HG03521 (cell line): ENCODE measurements at regions not wholly inside any gene's neighbourhood (a gene's known extent, or its start where the extent isn't known, plus 50 kb on each side); places are given as distances from the start of the nearest gene placed in this dataset.
"Not testable (repeated sequence)": the region's sequence is repeated elsewhere in the genome, so short reads cannot be mapped to it uniquely, and the experiment has no call there.

Experiments
- ATAC-seq: cut with Tn5 transposase; IDR thresholded peaks from one replicate; pipeline ENCODE4 v1.9.1; 2021; ENCODE audit warnings: mild to moderate bottlenecking, moderate library complexity; ENCODE audit not compliant: unreplicated experiment

DNA sequence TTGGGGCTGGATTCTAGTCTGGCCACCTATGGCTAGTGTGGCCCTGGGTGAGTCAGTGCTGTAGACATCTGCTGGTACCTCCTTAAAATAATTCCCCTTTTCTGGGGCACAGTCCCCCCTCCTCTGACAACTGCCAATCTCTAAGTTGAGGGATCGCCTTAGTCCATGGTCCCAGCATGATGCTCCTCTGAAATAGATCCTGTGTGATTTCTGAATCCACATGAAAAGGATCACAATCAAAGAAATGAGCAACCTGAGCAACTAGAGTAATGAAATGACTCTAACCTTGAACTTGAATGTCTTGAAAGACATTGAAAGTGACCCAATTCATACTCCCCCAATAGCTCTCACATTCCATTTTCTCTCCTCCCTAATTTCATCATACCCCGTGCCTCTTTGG, 332.5 kb downstream of the VRK1 start:
- no peak for ATAC-seq

DNA sequence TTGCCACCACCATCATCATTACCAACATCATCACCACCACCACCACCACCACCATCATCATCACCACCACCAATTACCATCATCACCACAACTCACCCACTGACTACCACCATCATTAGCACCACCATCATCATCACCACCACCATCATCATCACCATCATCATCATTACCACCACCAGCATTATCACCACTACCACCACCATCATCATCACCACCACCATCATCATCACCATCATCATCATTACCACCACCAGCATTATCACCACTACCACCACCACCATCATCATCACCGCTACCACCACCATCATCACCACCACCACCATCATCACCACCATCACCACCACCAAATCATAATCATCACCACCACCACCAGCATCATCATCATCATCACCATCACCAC, 338.7 kb downstream of the VRK1 start:
- ATAC-seq = not testable (repeated sequence)

DNA sequence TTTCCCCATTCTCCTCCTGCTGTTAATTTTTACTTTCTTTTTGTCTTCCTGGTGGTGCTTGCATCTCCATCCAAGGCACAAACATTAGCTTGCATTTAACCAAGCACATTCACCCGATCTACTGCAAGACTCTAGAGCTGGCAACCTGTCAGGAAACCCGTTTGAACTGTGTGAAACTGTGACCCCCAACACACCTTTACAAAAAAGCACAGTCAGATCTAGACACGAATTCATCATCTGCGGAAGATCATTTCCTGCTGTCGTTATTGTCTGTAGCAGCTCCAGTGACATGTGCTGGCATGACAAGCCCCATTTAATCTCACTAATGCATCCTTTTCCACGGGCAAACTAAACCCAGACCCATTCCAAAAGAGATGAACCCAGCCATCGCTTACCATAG, 340.5 kb downstream of the VRK1 start:
- no peak for ATAC-seq

GRCh38 chr14:97138801-97139200, 341.6 kb downstream of the VRK1 start:
- no peak for ATAC-seq

DNA sequence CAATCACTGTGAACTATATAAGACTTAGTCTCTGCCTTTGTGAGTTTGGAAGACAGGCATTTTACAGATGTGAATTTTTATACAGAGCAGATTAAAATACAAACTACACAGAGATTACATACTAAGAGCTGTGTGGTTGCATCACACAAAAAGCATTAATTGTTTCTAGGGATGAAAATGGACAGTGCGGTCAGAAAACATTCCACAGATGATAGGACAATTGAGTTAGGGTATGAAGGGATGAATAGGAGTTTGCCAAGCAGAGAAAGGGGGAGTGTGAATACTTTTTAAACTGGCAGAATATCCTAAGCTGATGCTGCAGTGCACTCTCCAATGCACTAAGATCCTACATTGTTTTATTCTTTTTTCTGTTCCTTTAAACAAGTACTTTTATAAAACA, 345.8 kb downstream of the VRK1 start:
- no peak for ATAC-seq

- ATAC-seq = no peak
These were observed 346.3 kb downstream of the VRK1 start for GRCh38 chr14:97143456-97143855.

DNA sequence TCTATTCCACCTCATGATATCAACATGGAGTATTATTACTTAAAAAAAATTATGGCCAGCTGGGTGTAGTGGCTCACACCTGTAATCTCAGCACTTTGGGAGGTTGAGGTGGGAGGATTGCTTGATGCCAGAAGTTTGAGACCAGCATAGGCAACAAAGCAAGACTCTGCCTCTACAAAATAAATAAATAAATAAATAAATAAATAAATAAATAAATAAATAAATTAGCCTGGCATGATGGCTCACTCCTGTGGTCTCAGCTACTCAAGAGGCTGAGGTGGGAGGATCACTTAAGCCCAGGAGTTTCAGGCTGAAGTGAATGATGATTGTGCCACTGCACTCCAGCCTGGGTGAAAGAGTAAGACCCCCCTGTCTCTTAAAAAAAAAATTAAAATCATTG, 350.8 kb downstream of the VRK1 start:
- ATAC-seq = not testable (repeated sequence)

GRCh38 chr14:97149775-97150174, 352.6 kb downstream of the VRK1 start:
- no peak for ATAC-seq

DNA sequence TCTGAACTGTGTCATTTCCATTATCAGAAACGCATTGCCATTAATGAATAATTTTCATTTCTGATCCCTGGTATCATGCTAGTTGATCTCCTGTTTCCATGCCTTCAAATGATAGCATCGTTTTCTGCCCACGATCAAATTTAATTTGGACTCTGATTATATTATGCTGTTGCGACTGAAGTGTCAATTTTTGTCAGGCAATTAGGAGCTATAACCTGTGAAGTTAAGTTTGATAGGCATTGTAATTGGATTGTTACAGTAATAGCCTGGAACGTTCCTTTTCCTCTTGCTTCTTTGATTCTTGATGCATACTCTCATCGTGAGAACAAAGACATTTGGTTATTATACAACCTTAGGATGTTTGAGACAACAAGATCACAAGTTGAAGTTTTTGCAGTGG, 356.3 kb downstream of the VRK1 start:
- no peak for ATAC-seq

DNA sequence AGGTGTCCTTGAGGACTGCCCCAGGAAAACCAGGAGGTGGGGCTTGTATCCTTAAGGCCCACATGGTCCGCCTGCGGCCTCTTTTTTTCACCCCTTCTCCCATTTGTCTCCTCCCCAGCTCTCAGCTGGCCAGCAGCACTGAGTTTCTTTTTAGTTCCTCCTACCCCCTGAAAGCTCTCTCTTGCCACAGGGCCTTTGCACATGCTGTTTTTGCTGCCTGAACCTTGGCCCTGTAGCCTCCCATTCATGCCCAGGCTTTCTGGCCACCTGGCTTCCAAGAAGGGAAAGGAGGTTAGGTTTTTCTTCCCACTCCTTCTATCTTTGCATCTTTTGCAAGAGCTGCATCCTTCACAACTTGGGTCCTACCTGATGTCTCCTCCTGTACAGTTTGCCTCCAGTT, 358.1 kb downstream of the VRK1 start:
- no peak for ATAC-seq

DNA sequence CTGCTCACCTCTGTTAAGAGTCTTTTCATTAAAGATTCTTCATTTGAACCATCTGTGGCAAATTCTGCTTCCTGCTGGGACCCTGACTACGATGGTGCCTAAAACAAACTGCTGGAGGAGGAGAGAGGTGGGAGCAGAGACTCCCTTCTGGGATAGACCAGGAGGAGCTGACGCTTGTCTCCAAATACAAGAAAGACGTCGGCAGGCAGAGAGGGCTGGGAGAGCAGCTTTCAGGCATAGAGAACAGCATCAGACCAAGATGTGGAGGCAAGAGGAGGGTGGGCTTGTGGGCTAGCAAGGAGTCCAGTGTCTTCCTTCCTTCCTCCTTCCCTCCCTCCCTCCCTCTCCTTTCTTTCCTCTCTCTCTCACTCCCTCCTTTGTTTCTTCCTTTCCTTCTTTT, 358.6 kb downstream of the VRK1 start:
- no peak for ATAC-seq

DNA sequence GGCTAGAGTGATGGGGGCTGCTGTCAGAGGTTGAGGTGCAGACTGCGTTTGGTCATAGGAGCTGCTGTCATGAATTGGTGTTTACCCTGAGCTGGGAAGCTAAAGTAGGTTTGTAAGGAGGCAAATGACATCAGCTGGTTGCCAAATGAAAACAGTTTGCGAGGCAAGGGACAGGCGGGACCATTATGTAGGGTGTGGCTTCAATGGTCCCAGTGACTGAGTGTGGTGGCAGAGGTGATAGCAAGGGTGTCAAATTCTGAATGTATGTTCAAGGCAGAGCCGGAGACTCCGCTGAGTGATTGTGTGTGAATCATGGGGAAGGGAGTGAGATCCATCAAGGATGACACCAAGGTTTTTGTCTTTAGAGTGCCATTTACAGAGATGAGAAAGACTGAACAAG, 359.5 kb downstream of the VRK1 start:
- ATAC-seq = no peak

- no peak for ATAC-seq
These were observed 360.9 kb downstream of the VRK1 start for GRCh38 chr14:97158102-97158501.

- no peak for ATAC-seq
These were observed 361.9 kb downstream of the VRK1 start for GRCh38 chr14:97159124-97159523.

DNA sequence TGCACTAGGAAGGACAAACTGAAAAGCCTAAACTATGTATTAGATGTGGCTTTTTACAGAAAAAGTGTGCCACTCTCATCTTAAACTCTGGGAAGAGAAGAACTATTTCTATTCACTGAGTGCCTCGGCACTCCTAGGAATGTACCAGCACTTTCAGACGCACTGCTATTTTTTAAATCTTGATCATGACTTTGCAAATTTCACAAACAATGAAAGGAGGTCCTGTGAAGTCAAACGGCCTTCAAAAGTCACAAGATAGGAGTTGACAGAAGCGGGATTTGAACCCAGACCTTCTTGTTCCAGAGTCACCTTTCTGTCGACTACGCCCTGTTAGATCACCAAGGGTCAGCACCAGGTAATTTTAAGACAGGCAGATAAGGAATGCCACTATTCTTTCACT, 365.4 kb downstream of the VRK1 start:
- no peak for ATAC-seq

DNA sequence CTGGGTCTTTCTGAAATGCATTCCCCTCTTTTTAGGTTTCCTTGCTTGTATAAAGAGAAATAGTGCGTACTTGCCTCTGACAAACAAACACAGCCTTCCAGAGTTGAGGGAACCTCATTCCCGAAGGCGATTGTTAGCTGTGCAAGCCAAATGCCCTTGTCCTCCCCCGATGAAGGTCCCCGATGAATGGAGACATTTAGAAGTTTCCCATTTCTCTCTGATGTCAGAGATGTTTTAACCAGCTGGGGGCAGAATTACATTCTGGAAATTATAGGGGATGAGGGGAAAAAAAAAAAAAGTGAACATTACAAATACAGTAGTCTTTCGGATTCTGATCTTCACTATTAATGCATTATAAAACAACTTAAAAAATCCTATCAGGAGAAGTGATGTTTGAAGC, 366.8 kb downstream of the VRK1 start:
- ATAC-seq = no peak

DNA sequence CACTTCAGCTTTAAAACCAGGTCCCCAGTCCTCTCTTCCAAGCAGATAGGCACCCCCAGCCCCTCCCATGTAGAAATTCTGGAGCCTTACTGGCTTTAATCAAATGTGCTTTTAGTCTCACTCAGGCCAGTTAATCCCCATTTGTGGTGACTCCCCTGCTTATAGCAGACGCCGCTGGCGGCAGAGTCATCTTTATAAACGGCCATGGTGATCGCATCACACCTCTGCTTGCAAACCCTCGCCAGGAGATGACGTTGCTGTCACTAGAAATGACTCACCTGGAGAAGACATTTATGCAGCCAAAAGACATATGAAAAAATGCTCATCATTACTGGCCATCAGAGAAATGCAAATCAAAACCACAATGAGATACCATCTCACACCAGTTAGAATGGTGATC, 369.3 kb downstream of the VRK1 start:
- no peak for ATAC-seq

- not testable (repeated sequence) for ATAC-seq
These were observed 370.4 kb downstream of the VRK1 start for GRCh38 chr14:97167577-97167976.

- no peak for ATAC-seq
These were observed 375.5 kb downstream of the VRK1 start for GRCh38 chr14:97172644-97173043.

DNA sequence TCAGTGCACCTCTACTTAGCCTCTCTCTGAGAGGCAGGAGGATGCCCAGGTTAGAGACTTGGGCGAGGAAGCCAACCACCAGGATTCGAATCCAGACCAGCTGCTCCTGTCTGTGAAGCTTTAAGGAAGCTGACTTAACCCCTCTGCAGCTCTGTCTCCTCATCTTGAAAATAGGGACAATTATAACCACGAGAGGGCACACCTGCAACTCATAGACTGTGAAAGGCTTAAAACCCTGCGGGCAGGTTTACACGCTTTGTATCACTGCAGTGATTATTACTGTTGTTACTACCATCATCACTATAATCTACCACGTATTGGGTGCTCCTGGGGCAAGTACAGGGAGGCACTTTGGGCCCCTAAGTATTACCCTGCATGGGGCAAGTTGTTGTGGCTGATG, 379.8 kb downstream of the VRK1 start:
- no peak for ATAC-seq

- ATAC-seq = no peak
These were observed 380.5 kb downstream of the VRK1 start for GRCh38 chr14:97177635-97178034.

DNA sequence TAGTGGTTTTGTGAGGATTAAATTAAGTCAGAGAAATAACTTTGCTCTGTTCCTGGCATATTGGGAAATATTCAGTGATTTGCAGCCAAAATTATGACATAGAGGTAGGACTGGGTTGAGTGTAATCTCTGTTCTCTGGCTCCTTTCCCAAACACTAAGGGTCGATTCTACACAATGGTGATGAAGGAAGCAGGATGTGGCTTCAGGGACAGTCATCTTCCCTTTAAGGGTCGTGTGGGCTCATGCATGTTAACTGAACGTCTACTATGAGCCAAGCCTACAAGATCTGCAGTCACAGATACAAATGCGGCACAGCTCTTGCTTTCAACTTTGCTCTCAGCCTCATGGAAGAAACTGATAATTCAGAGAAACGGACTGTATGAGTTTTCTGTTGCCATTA, 381.6 kb downstream of the VRK1 start:
- no peak for ATAC-seq

DNA sequence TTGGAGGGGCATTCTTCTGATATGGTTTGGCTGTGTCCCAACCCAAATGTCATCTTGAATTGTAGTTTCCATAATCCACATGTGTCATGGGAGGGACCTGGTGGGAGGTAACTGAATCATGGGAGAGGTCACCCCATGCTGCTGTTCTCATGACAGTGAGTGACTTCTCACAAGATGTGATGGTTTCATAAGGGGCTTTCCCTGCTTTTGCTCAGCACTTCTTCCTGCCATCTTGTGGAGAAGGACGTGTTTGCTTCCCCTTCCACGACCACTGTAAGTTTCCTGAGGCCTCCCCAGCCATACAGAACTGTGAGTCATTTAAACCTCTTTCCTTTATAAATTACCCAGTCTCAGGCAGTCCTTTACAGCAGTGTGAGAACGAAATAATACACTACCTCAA, 382.4 kb downstream of the VRK1 start:
- ATAC-seq = no peak
